Colonic mucosa (tissue), 4 donors: ENCODE measurements at regions not wholly inside any gene's neighbourhood (a gene's known extent, or its start where the extent isn't known, plus 50 kb on each side); places are given as distances from the start of the nearest gene placed in this dataset.

Source experiments
- DNase-seq: peaks from one replicate; pipeline ENCODE4 v3.0.0-alpha.2; 2020
- H3K27ac ChIP-seq: fragments of 200-600 bp; one replicate; pipeline ENCODE4 v1.8.0; 2021
- H3K27me3 ChIP-seq: fragments of 200-600 bp; one replicate; pipeline ENCODE4 v1.8.0; 2021
- H3K36me3 ChIP-seq: fragments of 200-600 bp; one replicate; pipeline ENCODE4 v1.8.0; 2021
- H3K4me1 ChIP-seq: fragments of 200-600 bp; one replicate; pipeline ENCODE4 v1.8.0; 2021; ENCODE audit warnings: mild to moderate bottlenecking
- H3K4me3 ChIP-seq: fragments of 200-600 bp; one replicate; pipeline ENCODE4 v1.8.0; 2021
- H3K9ac ChIP-seq, 2 donors: one replicate each; pipeline ENCODE4 v1.7.0; 2013; ENCODE audit warnings: control low read depth in 2 of 2, low read depth in 2 of 2, low read length in 2 of 2
- H3K9me3 ChIP-seq: fragments of 200-600 bp; one replicate; pipeline ENCODE4 v1.8.0; 2021
- intact Hi-C: fragments of 100-400 bp; cut with DNase I; formaldehyde crosslinking; loops from one replicate; pipeline ENCODE4 v1.14.1; 2022
- TF ChIP-seq, protein P1 (sequence below): fragments of 200-600 bp; IDR thresholded peaks from one replicate; pipeline ENCODE4 v1.8.0; 2022; ENCODE audit warnings: antibody characterized with exemption, mild to moderate bottlenecking
- donor health status: healthy.
- donor health status: DM: no; HTN: no; CAD: no.
- donor health status: DM: no; HTN: no; CAD: no.

DNA sequence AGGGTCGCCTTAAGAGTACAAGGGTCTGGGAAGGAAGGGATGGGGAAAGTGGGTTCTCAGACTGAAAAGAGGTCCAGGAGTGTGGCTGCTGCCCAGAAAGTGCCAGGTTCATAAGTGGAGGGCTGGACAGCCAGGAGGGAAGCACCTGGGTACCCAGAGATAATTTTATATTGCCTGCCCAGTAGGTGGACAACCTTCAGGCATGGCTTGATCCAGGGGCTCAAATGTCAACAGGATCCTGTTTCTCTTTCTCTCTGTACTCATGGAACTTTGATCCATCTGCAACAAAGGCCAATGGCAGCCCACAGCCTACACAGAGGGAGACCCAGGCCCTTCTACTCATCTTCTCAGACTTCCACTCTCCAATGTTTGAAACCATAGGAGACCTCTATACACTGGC lies 80.5 kb upstream of the GRK3 start:
- H3K27me3 ChIP-seq = no peaks in the 10 kb centered on the region
- H3K4me1 ChIP-seq = no peaks in the 10 kb centered on the region
- H3K36me3 ChIP-seq = peaks cover 3% of the 10 kb centered on the region
- no peaks in the 10 kb centered on the region for H3K9me3 ChIP-seq
- no peak overlapping the region for H3K9ac ChIP-seq
- TF ChIP-seq, protein P1, sequence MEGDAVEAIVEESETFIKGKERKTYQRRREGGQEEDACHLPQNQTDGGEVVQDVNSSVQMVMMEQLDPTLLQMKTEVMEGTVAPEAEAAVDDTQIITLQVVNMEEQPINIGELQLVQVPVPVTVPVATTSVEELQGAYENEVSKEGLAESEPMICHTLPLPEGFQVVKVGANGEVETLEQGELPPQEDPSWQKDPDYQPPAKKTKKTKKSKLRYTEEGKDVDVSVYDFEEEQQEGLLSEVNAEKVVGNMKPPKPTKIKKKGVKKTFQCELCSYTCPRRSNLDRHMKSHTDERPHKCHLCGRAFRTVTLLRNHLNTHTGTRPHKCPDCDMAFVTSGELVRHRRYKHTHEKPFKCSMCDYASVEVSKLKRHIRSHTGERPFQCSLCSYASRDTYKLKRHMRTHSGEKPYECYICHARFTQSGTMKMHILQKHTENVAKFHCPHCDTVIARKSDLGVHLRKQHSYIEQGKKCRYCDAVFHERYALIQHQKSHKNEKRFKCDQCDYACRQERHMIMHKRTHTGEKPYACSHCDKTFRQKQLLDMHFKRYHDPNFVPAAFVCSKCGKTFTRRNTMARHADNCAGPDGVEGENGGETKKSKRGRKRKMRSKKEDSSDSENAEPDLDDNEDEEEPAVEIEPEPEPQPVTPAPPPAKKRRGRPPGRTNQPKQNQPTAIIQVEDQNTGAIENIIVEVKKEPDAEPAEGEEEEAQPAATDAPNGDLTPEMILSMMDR = no peak
- intact Hi-C loops = no loop called here
- no peak for DNase-seq
- H3K27ac ChIP-seq = no peak overlapping the region
- H3K4me3 ChIP-seq = no peak overlapping the region

DNA sequence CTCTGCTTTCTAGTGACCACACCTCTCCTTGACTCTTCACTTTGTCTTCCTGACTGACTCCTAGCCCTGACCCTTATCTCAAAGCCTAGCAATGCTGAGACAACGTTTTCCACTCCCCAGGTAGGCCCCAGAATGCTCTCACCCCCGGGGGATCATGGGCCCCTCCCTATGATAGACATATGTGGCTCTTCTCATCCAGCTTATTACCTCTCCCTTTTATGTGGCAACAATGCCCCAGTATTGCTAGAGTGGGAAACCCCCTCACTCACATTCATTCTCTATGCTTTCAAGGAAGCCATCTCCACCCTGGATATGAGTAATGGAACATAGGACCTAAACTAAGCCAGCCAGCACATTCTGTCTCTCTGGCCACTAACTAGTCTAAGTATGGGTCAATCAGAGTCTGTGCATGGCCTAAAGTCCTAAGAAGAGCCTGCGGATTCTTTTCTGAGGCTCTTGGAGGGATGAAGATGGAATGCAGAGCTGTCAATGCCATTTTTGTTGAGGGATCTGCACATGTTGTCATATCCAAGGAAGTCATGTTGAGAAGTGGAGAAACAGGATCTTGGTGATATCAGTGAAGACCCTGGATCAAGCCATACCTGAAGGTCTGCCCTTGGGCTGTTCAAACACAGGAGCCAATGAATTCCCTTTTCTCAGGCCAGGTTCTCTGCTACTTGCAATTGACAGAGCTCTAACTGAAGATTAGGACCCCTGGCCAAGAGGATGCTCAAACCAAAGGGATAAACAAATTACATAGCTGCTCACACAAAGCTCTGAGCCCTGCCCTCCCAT lies 79.8 kb upstream of the GRK3 start:
- no peak for DNase-seq
- TF ChIP-seq, protein P1 = no peak
- H3K27ac ChIP-seq = no peak overlapping the region

DNA sequence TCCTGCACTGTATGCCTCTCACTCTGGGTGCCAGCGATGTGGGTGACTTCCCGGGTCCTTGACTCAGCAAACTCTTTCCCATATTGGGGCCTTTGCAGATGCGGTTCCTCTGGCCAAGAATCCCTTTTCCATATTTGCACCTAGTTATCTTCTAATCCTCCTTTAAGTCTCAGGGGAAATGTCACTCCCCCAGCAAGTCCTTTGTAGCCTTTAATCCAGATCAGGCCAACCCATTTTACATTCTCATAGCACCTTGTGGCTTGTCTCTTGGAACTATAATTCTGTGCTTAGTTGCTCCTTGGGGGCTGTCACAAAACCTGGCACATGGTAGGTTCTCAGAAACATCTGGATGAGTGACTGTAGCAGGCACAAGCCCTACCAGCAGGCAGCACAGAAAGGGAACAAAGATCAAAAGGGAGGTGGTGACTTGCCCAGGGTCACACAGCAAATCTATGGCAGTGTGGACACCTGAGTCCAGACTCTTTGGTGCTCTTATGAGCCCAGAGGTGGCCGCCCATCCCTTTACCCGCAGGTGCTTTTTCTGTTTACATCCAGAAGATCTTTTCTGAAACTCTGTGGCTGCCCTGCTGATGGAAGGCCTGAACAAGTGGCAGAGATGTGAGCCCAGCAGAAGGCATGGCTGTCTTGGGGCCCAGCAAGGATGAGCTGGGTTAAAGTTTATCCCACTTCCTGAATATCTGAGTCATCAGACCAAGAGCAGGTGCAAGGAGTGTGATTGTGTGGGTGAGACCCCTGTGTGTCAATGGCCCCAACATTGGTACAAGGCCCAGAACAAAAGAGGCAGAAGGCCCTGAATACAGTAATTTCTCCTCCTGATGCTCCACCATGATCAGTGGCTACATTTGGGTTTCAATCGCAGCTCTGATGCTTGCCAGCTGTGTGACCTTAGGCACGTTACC lies 78.6 kb upstream of the GRK3 start:
- Histone ChIP-seq H3K9ac (no peak overlapping the region), H3K9me3 (no peaks in the 10 kb centered on the region), H3K27ac (no peak overlapping the region), H3K4me1 (no peaks in the 10 kb centered on the region), H3K27me3 (no peaks in the 10 kb centered on the region), H3K4me3 (no peak overlapping the region), H3K36me3 (peaks cover 3% of the 10 kb centered on the region)
- intact Hi-C loops = no loop called here
- no peak for DNase-seq
- TF ChIP-seq, protein P1 = no peak

More for the DNA sequence above, 79.8 kb upstream of the GRK3 start:
- Histone ChIP-seq H3K9ac (no peak overlapping the region), H3K27me3 (no peaks in the 10 kb centered on the region), H3K36me3 (peaks cover 3% of the 10 kb centered on the region), H3K4me1 (no peaks in the 10 kb centered on the region), H3K4me3 (no peak overlapping the region), H3K9me3 (no peaks in the 10 kb centered on the region)
- intact Hi-C loops = no loop called here

DNA sequence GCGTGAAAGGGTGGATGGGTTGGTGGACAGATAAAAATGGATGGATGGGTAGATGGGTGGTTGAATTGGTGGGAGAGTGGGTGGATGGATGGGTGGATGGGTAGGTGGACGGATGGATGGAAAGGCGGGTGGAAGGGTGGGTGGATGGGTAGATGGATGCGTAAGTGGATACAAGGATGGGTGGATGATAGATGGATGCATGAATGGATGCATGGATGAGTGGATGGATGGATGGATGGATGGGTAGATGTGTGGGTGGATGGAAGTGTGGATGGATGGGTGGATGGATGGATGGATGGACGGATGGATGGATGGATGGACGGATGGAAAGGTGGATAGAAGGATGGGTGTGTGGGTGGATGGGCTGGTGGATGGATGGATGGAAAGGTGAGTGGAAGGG lies 77.0 kb upstream of the GRK3 start:
- no peaks in the 10 kb centered on the region for H3K27me3 ChIP-seq

More for the DNA sequence above, 77.0 kb upstream of the GRK3 start:
- intact Hi-C loops = no loop called here
- DNase-seq = no peak
- Histone ChIP-seq H3K4me3 (no peak overlapping the region), H3K9me3 (no peaks in the 10 kb centered on the region), H3K27ac (no peak overlapping the region), H3K4me1 (no peaks in the 10 kb centered on the region), H3K36me3 (peaks cover 3% of the 10 kb centered on the region), H3K9ac (no peak overlapping the region)
- TF ChIP-seq, protein P1 = no peak
